Anterior cingulate cortex (tissue), 58 donors: ENCODE measurements at regions not wholly inside any gene's neighbourhood (a gene's known extent, or its start where the extent isn't known, plus 50 kb on each side); places are given as distances from the start of the nearest gene placed in this dataset.
"Not testable (repeated sequence)": the region's sequence is repeated elsewhere in the genome, so short reads cannot be mapped to it uniquely, and the experiment has no call there.

Experiments used
- DNase-seq, 58 donors: peaks; one replicate each; lab custom pipeline; 2025; lab: John Stamatoyannopoulos, UW

DNA sequence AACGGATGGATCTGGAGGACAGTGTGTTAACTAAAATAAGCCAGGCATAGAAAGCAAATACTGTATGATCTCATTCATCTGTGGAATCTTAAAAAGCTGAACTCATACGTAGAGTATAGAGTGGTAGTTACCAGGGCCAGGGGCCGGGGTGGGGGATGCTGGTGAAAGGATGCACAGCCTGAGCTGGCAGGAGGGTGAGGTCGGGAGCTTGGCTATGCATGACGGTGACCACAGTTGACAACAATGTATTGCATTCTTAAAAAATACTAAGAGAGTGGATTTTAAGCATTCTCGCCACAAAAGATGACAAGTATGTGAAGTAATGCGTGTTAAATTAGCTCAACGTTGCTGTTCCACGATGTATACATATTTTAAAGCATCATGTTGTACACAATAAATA, 351.3 kb downstream of the TMEM121 start:
- DNase-seq, result no peak

DNA sequence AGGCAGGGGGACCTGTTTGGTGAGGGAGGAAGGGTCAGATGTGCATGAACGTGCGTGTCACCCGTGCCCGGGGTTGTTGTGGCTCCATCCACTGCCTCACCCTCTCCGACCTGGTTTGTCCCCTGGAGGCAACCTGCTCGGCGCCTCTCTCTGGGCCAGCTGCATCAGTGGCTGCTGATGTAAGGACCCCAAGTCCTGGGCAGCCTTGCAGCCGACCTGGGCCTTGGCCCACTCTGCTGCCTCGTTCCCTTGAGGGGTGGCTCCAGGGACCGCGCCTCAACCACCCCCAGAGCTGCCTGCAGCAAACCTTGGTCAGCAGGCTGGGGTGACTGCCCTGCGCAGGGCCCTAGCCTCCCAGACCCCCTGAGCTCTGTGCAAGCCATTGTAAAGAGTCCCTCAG, 351.7 kb downstream of the TMEM121 start:
- DNase-seq, result no peak

DNA sequence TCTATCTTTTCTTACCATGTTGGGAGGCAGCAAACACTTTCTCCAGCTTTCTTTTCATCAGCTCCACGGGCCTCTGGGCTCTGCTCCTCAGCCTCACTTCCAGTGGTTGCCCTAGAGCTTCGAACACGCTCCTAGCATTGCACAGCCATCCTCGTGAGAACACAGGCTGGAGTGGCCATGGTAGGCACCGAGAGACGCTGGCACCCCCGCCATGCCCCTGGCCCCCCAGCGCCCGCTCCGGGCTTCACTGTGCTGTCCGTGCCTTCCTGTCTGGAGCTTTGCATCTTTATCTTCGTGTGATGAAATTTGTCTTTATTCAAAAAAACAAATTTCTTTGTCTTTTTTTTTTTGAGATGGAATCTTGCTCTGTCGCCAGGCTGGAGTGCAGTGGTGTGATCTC, 352.2 kb downstream of the TMEM121 start:
- no peak for DNase-seq

DNA sequence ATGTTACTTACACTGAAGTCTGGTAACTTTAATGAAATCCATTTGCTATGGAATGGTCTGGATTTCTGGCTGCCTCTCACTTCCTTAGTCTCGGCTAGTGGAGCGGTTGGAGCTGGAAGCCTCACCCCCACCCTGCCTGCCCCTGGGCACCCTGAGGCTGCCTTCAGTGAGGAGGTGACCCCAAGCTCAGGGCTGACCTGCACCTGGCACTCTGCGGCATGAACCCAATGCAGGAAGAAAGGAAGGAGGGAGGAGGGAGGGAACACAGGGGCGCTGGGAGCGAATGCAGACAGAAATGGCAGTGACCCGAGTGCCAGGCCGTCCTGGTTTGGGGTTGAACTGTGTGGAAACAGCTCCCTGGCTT, 353.1 kb downstream of the TMEM121 start:
- DNase-seq, result no peak

DNA sequence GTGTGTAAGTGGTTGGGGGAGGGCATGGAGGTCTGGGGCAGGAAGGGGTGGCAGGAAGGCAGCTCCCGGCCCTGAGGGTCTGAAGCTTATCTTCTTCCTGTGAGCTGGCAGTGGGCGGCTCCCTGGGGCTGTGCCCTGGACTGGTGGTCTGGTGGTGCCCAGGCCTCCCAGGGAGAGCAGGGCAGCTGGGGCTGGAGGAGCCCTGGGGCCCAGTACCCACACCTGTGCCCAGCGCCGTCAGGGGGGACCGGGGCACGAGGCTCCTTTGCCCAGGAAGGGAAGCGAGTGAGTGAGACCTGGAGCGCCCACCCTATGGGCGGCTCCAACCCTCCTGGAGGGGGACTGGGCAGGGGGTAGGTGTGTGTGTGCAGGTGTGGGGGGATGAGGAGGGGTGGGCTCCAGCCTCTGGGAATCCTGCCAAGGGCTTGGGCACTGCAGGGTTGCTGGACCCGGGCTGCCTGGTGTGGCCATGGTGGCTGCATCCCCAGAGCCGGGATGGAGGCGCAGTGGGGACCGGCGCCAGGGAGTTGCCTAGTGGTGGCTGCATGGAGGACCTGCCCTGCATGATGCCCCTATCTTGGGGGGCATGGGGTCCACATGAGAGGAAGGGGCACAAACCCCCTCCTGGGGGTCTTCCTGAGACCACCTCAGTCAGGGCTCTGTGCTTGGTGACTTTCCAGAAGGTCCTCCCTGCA, 353.6 kb downstream of the TMEM121 start:
- DNase-seq, result no peak

DNA sequence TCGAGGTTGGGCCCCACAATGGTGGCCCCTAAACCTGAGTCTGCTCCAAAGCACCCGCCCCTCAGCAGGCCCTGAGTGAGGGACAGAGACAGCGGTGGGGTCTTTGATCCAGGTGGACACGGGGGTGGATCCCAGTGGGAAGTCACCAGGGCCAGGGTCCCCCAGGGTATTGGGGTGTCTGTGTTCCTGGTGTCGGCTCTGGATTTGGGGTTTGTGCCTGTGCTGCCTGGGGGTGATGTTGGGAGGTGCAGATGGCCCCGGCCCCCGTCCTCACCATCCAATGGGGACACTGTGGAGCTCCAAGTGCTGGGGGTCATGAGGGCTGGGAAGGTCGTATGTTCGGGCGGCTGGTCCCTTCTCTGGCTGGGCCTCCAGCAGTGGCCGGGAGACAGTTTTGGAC, 354.2 kb downstream of the TMEM121 start:
- DNase-seq, result no peak

DNA sequence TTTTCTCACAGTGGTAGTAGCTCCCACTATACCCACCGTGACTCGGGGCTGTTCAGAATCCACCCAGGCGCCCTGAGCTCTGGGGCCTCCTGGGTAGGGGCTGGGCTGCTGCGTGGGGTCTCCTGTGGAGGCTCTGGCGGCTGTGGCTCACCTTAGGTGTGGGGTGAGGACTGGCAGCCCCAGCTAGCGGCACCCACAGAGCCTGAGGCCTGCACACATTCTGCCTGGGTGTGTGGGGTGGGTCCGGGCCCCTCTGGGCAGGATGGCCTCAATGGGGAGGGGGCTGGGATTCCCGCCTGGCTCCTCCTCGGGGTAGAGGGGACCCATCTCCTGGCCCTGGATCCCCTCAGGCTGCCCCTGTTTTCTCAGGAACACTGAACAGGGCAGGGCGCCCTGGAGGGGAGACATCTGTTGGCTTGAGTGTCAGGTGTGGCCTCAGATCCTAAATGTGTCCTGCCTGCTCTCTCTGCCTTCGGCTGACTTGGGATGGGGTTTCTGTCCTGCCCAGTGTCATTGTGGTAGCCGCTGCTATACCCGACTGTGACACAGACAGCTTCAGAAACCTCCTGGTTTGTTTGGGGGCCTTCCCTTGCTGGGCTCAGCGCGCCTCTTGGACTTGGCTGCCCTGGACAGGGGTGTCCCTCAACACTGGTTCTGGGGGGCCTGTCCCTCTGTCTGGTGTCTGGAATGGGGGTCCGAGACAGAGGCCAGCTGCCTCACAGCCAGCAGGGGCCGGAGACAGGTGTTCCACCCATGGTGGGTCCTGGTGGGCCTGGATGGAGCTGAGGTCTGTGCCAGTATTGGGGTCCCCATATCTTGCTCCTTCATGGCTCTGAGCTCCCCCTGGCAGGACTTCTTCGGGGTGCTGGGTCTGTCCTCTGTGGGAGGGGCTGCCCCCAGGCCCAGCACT, 354.9 kb downstream of the TMEM121 start:
- DNase-seq, result no peak

DNA sequence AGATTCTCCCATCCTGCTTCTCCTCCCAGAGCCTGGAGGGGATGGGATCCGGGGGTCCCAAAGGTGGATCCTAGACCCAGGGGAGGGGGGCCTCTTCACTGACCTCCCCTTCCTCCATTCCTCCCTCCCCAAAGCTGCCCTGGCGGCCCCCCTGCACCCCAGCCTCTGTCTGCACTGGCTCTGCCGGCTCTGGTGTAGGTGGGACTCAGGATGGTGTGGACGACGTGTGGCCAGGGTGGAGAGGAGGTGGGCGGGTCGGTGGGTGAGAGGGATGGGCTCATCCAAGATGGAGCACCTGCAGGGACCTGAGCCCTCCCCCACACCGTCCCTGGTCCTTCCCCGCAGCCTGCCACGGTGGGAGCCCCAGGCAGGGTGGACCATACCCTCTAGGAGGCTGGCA, 355.6 kb downstream of the TMEM121 start:
- DNase-seq, result not testable (repeated sequence)

DNA sequence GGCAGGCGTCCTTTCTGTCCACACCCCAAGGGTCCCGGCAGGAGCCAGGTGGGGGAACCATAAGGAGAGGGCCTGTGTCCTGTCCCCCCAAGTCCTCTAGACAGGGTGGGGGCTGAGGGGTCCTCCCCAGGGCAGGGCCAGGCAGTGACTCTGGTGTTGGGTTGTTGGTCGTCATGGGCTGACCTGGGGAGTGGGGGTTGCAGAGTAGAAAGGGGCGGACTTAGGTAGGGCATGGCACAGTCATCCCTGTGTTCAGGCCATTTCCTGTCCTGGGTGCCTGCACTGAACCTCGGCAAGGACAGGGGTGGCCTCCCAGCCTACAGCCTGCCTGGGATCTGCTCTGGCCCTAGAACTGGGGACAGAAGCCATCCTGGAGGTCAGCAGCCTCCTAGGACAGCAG, 356.2 kb downstream of the TMEM121 start:
- no peak for DNase-seq

DNA sequence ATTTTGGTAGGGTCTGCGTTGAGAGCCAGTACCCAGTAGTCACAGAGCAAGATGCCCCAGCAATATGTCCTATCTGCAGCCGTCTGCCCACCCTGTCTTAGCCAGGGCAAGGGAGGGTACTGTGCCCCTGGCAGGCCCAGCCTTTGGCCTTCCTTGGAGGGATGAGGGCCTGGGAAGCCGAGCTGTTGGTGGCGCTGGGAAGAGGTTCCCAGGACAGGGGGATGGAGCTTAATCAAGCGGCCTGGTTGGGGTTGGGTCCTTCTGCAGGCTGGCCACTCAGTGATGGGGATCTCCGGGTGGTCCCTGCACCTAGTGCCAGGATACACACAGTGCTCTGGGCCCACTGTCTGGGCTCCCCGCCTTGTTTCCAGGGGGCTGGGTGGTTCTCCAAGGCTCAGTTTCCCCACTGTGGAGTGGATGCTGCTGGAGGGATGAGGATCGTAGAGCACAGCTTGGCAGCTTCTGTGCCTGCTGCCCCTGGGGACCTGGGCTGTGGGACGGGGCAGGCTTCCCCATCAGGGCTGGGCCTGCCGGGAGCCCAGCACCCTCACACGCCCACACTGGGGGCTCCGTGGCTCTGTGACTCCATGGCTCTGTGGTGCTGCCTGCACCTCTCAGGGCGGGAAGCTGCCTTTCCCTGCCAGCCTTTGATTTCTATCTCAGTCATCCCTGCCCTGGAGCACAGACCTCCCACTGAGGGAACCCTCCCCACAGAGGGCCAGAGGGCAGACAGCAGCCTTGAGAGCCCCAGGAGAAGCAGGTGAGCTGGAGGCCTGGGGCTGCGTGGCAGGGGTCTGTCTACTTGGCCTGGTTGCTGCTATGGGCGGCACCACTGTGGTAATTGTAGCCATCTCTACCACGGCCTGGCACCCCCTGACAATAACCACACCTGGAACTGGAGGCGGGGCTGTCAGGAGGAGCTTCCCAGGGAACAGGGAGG, 357.0 kb downstream of the TMEM121 start:
- no peak for DNase-seq

DNA sequence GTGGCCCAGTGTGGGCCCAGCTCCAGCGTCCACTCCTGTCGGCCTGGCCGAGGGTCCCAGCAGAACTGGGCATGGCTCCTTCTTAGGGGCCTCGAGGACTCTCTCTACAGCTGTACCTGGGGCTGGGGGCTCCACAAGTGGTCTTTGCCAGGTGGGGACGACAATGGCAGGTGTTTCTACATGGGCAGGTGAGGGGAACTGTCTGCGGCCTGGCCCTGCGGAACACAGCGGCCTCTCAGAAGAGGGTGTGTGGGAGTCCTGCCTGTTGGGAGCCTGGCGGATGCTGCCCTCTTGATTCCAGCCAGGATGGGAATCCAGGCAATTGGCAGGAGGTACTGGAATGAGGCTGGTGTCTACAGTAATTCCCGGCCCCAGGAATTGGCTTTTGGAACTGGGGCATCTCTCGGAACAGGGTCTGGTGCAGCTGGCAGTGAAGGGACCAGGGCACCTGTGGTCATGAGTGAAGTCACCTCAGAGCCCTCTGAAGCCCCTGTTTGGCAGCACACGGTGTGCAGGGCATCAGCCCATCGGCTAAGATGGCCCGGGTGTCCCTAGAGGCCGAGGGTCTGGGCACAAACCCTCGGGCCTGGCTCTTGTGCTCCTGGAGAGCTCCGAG, 357.9 kb downstream of the TMEM121 start:
- not testable (repeated sequence) for DNase-seq

DNA sequence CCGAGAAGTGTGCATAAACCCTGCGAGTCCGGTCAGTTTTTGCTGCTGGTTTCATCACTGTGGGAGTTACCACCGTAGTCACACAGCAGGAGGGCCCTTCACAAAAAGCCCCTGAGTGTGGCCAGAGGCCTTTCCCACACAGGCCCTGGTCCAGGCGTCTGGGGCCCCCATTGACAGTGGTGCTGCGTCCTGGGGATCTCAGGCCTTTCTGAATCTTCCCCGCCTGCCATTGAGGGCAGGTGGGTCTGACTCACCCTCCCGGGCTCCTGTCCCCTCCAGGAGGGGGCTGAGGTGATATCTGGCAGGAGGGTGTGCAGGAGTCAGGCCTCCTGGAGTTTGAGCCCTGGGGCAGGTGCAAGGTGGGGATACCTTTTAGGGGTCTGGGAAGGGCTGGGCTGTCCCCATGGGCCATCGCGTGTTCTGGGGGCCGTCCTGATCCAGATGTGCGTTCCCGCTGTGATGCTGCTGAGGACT, 358.5 kb downstream of the TMEM121 start:
- no peak for DNase-seq

DNA sequence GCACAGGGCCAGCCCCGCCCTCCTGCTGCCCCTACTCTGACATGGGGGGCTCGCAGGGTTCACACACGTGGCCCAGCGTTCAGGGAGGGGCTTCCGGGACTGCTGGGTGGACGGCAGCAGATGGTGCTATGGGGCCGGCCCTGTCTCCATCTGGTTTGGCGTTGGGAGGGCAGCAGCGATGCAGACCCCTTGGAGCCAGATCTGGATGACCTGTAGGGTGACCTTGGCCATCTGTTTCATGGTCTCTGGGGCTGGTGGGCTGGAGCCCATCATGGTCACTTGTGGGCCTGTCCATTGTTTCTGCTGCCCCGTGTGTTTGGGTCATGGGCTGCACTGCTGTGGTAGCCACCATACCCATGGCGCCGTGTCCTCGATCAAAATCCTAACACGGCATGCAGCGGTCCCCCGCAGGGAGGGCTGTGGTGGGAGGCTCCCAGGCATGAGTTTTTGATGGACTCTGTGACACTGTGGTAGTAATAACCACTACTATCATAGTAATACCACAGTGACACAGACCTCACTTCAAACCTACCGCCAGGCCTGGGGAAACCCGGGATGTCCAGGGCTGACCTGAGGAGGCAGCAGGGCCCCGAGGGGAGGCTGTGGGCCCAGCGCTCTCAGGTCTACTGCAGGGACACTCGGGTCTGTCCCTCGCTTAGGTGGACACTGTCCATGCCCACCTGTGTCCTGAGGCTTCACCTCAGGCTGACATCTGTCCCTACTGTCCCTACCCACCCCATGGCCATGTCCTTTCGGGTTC, 359.4 kb downstream of the TMEM121 start:
- DNase-seq, result no peak

DNA sequence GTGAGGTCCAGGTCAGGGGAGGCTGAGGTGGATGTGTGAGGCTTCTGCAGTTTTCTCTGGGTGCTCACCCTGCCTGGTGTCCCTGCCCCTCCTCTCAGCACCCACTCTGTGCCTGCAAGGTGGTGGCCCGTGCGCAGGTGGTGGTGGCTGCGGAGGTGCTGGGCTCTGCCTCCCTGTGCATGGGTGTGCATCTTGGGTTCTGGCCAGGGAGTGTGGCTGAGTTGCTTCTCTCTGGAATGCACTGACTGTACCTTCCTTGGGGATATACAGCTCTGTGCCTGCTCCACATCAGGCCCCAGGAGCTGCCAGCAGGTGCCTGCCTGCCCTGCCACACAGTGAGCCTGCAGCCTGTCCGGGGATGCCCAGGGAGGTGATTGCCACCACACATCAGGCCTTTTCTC, 360.4 kb downstream of the TMEM121 start:
- not testable (repeated sequence) for DNase-seq

DNA sequence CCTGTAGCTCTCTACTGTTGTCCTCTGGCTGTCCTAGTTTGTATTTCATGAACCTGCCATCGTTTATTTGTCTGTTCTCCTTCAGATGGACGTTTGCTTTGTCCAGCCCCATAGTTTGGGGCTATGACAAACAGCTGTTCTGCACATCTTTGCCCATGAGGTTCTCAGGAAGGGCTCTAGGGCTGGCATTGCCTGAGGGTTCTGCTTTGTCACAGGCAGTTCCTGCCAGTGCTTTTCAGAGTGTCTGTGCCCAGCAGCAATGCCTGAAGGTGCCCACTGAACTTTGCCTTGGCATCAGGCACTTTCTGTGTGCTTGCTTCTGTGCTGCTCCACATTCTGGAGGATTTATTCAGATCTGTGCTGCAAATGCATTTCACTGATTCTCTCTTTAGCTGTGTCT, 361.3 kb downstream of the TMEM121 start:
- DNase-seq, result no peak

DNA sequence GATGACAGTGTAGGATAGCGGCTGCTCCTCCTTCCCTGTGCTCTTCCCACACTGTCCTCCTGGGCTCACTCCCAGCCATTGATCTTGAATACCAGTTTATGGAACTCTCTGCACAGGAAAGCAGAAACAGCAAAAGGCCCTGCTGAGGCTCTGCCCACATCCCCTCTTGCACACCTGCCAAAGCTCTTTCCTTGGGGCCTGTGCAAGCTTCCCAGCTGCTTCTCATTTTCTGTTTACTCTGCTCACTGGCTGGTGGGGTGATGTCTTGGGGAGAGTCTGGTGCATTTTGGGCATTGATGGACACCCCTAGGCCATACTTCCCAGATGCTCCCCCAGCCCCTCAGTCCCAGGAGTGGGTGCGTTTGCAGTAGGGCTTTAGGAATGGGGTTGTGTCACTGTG, 361.8 kb downstream of the TMEM121 start:
- no peak for DNase-seq

DNA sequence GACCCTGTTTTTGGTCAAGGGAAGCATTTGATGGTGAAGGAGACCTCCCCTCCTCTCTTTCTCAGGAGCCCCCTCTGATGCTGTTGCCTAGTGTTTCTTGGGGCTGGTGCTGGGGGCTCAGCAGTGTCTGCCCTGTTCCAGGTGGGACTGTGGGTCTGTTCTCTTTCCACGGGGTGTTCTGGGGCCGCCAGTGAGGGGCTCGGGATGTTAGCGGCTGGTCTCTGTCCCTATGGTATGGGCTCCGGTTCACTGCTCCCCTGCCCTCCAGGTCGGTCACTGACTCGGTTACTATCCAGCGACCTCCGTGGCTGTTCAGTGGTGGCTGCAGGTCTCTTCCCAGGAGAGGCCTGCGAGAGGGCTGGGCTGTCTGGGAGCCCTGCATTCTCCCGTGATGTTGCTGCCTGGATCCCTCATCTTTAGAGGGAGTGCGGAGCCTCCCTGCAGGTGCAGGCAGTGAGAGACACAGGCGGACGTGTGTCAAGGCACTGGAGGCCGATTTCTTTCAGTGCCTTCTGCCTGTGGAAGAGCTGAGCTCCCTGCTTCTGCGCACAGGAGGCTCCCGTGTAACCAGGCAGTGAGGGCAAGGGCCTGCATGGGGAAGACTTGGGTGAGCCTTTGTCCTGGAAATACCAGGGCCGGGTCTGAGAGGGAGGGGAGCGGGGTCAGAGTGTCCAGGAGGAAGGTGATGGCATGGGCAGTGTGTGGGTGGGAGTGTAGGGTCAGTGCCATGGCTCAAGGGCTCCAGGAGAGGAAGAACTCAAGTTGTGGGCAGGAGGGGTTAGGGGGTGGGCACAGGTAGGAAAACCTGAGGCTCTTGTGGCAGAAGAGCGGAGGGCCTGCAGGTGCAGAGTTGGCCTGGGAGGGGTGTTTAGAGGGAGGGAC, 362.6 kb downstream of the TMEM121 start:
- no peak for DNase-seq

DNA sequence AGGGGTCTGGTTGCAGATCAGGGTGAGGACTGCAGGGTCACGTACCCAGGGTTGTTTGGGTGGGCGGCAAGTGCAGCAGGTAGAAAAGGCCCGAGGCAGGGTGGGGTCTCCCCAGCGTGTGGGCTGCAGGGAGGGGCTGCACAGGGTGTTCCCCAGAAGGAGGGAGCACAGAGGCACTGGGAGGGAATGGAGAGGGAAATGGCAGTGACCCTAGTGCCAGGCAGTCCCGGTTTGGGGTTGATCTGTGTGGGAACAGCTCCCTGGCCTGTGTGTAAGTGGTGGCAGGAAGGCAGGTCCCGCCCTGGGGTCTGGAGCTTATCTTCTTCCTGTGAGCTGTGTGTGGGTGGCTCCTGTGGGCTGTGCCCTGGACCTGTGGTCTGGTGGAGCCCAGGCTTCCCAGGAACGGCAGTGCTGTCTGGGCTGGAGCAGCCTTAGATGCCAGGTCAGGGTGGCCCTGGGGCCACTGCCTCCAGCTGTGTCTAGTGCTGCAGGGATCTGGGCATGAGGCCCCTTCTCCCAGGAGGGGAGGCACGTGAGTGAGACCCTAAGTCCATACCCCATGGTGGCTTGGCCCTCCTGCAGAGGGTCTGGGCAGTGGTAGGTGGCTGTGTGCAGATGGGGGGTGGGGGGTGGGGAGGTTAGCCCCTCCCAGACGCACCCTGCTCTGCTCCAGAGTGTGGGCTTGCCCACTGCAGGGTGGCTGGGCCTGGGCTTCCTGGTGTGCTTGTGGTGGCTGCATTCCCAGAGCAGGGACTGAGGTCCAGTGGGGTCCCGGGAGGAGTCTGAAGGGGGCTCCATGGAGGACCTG, 363.5 kb downstream of the TMEM121 start:
- no peak for DNase-seq
